Left colon (tissue), 2 donors: ENCODE measurements at regions not wholly inside any gene's neighbourhood (a gene's known extent, or its start where the extent isn't known, plus 50 kb on each side); places are given as distances from the start of the nearest gene placed in this dataset.
"Not testable (repeated sequence)": the region's sequence is repeated elsewhere in the genome, so short reads cannot be mapped to it uniquely, and the experiment has no call there.

Source experiments
- ATAC-seq: fragments of 200-7000 bp; cut with Tn5 transposase; one replicate; pipeline ENCODE4 v1.9.1; 2020; ENCODE audit warnings: mild to moderate bottlenecking, moderate library complexity
- DNase-seq, 2 donors: peaks; one replicate each; pipeline ENCODE4 v3.0.0-alpha.2; 2020
- intact Hi-C, 2 donors: fragments of 100-400 bp; cut with DNase I in 1 of 2; cut with micrococcal nuclease in 1 of 2; formaldehyde crosslinking; loops; one replicate each; pipeline versions ENCODE4 v1.11.2 to v1.14.0; 2022; cut with DNase I, micrococcal nuclease
- donor health status: DM: no; HTN: no; CAD: no.
- donor health status: DM: yes; HTN: yes; CAD: no.

DNA sequence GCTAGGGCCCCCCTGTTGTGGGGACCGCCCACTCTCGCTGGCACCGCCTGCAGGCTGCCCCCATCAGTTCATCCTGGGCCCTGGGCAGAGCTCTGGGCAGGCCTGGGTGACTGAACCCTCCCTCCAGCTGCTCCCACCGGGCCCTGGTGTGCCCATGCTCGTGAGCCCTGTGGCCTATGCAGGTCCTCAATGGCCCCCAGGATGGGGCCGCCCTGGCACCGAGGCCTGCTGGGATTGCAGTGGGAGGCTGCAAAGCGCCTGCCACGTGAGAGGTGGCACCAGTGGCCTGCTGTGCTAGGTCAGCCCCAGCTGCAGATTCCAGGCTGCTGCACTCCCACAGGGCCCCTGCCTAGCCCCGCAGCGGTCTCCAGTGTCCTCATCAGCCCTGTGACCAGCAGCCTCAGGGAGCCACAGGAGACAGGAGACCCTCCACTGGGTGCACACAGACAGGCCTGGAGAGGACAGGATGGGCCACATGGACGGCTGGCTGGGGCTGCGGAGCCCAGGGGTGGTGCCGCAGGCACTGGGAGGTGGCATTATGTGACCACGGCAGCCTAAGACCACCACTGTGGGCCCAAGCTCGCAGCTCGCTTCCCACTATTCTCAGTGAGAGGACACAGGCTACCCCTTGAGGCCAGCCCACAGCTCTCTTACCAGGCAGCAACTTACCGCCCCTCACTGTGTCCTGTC, 199.4 kb downstream of the BCR start:
- intact Hi-C loops = loop anchor here in 1 of 2 donors (10.0 kb wide), 1 partner anchor 65 kb away; no protein-coding TSS in a partner anchor
- ATAC-seq, DNase-seq: not testable (repeated sequence)

DNA sequence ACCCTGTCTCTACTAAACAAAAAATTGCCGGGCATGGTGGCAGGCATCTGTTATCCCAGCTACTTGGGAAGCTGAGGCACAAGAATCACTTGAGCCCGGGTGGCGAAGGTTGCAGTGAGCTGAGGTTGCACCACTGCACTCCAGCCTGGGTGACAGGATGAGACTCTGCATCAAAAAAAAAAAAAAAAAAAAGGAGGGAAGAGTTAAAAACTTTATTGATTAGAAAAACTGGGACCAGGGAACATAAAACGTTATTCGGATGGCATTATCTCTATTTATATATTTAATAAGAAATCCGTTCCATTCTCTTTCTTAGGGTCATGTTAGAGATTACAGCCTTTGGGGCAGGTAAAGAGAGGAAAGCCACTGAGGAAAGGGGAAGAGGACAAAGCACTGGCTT, 197.5 kb downstream of the BCR start:
- ATAC-seq = no peak
- intact Hi-C loops = no loop called here
- no peak for DNase-seq

DNA sequence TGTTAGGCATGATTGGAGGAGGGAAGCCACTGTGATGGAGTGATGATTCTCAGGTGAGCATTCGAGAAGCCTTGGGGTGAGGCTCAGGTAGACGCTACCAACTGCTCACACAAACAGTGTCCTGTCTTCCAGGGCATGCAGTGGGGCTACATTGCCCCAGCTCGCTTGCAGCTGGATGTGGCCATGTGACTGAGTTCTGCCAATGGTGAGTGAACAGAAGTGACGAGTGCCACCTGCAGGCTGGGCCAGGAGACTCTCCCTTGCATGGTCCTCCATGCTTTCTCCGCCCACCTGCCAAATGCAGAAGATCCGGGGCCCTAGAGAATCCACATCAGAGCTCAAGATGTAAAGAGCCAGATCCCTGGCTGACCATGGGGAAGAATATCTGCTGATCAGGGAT, 195.9 kb downstream of the BCR start:
- intact Hi-C loops = no loop called here
- DNase-seq (peak in 1 of 2 donors; percentile 60), ATAC-seq (peak; percentile 96)

DNA sequence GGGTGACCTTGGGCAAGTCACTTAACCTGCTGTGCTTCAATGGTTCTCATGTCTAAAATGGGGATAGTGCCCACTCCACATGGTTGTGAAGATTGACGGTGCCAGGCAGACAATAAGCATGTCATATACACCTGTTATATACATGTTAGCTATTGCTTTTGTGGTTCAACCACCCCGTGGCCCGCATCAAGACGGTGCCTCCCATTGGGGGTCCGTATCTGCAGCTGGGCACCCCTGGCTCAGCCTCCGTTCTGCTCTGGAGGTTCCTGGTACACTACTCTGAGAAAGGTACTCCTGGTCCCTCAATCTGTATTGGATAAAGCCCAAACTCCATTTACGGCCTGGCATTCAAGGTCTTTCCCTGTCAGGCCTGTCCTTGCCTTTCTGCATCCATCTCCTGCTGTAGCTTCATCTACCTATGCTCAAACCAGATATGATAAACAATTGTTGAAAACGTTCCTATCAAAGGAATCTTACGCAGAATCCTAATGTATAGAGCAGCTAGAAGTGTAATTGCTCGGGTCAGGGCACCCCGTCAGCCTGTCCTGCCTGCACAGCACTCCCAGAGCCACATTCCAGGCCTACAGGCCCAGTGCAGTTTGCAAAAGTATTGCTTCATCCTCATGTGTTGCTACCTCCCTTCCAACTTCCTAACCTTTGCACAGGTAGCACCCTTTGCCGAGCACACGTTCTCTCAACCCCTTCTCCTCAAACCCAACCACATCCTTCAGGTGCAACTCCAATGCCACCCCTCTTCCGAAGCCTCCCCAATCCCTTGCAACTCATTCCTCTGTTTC, 194.9 kb downstream of the BCR start:
- no peak for DNase-seq
- intact Hi-C loops = no loop called here
- no peak for ATAC-seq

DNA sequence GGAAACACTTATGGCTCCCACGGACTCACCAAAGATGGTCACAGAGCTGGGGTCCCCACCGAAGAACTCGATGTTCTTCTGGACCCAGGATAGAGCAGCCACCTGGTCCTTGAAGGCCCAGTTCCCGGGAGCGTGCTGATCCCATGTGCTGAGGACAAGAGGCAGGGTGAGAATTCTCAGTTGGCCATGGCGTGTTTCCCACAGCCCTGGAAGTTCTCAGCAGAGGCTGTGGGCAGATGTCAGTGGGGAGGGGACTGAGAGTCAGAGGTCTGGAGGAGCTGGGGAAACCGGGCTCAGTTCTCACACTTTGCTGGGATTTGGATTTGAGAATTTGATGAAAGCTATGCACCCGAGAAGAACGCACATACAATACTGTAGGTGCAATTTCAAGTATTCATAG, 193.3 kb downstream of the BCR start:
- intact Hi-C loops = no loop called here
- no peak for ATAC-seq

DNA sequence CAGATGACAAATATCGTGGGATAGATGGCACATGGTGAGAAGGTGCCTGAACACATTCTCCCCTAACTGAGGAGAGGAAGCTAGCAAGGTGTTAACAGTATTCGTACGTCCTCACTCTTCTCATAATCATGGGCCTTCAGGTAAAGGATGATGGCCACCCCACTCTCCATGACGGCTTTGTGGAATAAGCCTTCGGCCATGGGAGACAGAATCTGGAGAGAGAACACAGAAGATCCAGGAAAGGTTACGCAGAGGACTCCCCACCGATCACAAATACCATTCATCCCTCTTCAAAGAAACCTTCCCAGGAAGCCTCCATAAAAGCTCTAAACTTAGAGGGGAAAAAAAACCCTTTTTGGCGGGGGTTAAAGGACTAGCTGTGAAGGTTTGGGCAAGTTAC, 189.9 kb downstream of the BCR start:
- intact Hi-C loops = no loop called here
- ATAC-seq = no peak
- DNase-seq = no peak

More for the DNA sequence above, 193.3 kb downstream of the BCR start:
- no peak for DNase-seq

DNA sequence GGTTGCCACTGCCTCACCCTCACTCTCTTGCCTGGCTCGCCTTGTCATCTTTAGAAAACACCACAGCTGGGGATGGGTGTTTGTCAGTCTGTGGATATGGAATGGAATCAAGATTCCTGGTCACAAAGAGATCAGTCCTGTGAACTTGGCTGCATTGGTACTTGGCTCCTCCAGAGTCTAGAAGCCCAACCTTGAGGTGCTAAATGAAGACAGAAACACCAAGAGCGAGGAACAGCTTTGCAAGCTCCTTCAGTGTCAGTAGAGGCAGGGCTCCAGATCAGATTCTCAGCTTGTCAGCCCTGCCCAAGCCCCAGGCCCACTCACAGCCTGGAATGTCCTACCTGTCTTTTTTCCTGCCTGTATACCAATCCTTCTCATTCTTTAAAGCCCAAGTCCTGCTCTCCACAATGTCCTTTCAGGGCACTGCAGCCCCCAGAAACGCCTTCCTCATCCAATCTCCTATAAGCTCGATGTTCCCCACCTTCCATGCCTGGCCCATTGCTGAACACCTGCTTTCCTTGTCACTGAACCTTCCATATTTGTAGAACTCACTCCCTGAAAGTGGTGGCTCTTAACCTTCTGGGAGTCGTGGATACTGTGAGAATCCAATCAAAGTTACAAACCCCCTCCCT, 188.9 kb downstream of the BCR start:
- no peak for DNase-seq
- intact Hi-C loops = no loop called here
- ATAC-seq = no peak
